ENCODE measurements at regions not wholly inside any gene's neighbourhood (a gene's known extent, or its start where the extent isn't known, plus 50 kb on each side); places are given as distances from the start of the nearest gene placed in this dataset.
"Not testable (repeated sequence)": the region's sequence is repeated elsewhere in the genome, so short reads cannot be mapped to it uniquely, and the experiment has no call there.

GRCh38 chr13:67390462-67391086, 160.4 kb upstream of the PCDH9 start:
- H3K4me3 ChIP-seq (ENCODE audit: low read length), result no peak overlapping the region
- peak; percentile 6 for DNase-seq (ENCODE audit: low read depth)
- TF ChIP-seq, protein P1, sequence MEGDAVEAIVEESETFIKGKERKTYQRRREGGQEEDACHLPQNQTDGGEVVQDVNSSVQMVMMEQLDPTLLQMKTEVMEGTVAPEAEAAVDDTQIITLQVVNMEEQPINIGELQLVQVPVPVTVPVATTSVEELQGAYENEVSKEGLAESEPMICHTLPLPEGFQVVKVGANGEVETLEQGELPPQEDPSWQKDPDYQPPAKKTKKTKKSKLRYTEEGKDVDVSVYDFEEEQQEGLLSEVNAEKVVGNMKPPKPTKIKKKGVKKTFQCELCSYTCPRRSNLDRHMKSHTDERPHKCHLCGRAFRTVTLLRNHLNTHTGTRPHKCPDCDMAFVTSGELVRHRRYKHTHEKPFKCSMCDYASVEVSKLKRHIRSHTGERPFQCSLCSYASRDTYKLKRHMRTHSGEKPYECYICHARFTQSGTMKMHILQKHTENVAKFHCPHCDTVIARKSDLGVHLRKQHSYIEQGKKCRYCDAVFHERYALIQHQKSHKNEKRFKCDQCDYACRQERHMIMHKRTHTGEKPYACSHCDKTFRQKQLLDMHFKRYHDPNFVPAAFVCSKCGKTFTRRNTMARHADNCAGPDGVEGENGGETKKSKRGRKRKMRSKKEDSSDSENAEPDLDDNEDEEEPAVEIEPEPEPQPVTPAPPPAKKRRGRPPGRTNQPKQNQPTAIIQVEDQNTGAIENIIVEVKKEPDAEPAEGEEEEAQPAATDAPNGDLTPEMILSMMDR (IDR thresholded peaks at IDR 0.05; ENCODE audit: insufficient read depth, low read depth, low read length, missing control alignments), result no peak

- DNase-seq (ENCODE audit: low read depth), result no peak
- TF ChIP-seq, protein P1 (IDR thresholded peaks at IDR 0.05; ENCODE audit: insufficient read depth, low read depth, low read length, missing control alignments), result no peak
- H3K4me3 ChIP-seq (ENCODE audit: low read length), result no peak overlapping the region
Measured at GRCh38 chr13:67389171-67389570, 159.0 kb upstream of the PCDH9 start.

- H3K4me3 ChIP-seq (ENCODE audit: low read length), result not testable (repeated sequence)
- DNase-seq (ENCODE audit: low read depth), result peak; percentile 3
Measured at GRCh38 chr13:67383109-67383757, 153.1 kb upstream of the PCDH9 start.

GRCh38 chr13:67377919-67378318, 147.8 kb upstream of the PCDH9 start:
- H3K4me3 ChIP-seq (ENCODE audit: low read length), result no peak overlapping the region
- TF ChIP-seq, protein P1 (IDR thresholded peaks at IDR 0.05; ENCODE audit: insufficient read depth, low read depth, low read length, missing control alignments), result no peak
- DNase-seq (ENCODE audit: low read depth), result no peak

DNA sequence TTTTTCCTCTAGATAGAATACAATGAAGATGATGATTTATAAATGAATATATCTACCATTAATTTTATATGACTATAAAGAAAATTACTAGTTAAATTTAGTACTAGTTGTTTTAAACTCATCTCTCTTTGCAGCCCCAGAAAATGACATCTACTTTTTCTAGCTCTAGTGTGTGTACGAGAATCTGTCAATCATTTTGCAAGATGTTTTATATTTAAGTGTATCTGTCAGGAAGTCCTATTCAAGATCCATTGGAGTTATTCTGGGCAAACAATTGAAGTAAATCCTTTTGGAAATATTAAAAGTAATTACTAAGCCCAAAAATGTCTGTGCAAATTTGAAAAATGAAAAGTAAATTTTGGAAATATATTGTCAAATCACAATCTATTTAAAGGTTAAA, 144.3 kb upstream of the PCDH9 start:
- no peak for DNase-seq (ENCODE audit: low read depth)
- TF ChIP-seq, protein P1 (IDR thresholded peaks at IDR 0.05; ENCODE audit: insufficient read depth, low read depth, low read length, missing control alignments), result no peak
- no peak overlapping the region for H3K4me3 ChIP-seq (ENCODE audit: low read length)

GRCh38 chr13:67372868-67373464, 142.8 kb upstream of the PCDH9 start:
- no peak for DNase-seq (ENCODE audit: low read depth)
- H3K4me3 ChIP-seq (ENCODE audit: low read length), result no peak overlapping the region
- TF ChIP-seq, protein P1 (IDR thresholded peaks at IDR 0.05; ENCODE audit: insufficient read depth, low read depth, low read length, missing control alignments), result no peak

- TF ChIP-seq, protein P1 (IDR thresholded peaks at IDR 0.05; ENCODE audit: insufficient read depth, low read depth, low read length, missing control alignments), result no peak
- peak; percentile 54 for DNase-seq (ENCODE audit: low read depth)
- H3K4me3 ChIP-seq (ENCODE audit: low read length), result no peak overlapping the region
Measured at GRCh38 chr13:67369895-67370660, 139.9 kb upstream of the PCDH9 start.

Measured in epithelial cell of esophagus (primary cell).